T1000 (cell line): ENCODE measurements at regions not wholly inside any gene's neighbourhood (a gene's known extent, or its start where the extent isn't known, plus 50 kb on each side); places are given as distances from the start of the nearest gene placed in this dataset.
"Not testable (repeated sequence)": the region's sequence is repeated elsewhere in the genome, so short reads cannot be mapped to it uniquely, and the experiment has no call there.

Experiments used
- DNase-seq: peaks from one replicate; lab custom pipeline; 2025; ENCODE audit warnings: mixed read lengths; lab: John Stamatoyannopoulos, UW

GRCh38 chr12:62003701-62004100, 256.5 kb upstream of the USP15 start:
- DNase-seq, result no peak

GRCh38 chr12:62005615-62006014, 254.6 kb upstream of the USP15 start:
- no peak for DNase-seq

GRCh38 chr12:62006076-62006732, 254.0 kb upstream of the USP15 start:
- DNase-seq, result no peak

- DNase-seq, result no peak
These were observed 251.5 kb upstream of the USP15 start for GRCh38 chr12:62008703-62009102.

GRCh38 chr12:62009445-62009844, 250.8 kb upstream of the USP15 start:
- no peak for DNase-seq

- DNase-seq, result not testable (repeated sequence)
These were observed 249.8 kb upstream of the USP15 start for GRCh38 chr12:62010331-62010906.

- not testable (repeated sequence) for DNase-seq
These were observed 249.2 kb upstream of the USP15 start for GRCh38 chr12:62010973-62011372.

- DNase-seq, result no peak
These were observed 245.9 kb upstream of the USP15 start for GRCh38 chr12:62014330-62014729.

GRCh38 chr12:62016021-62016420, 244.2 kb upstream of the USP15 start:
- no peak for DNase-seq

GRCh38 chr12:62021808-62022207, 238.4 kb upstream of the USP15 start:
- DNase-seq, result no peak

- no peak for DNase-seq
These were observed 231.7 kb upstream of the USP15 start for GRCh38 chr12:62028536-62028935.

GRCh38 chr12:62032870-62033269, 227.3 kb upstream of the USP15 start:
- DNase-seq, result no peak

- no peak for DNase-seq
These were observed 215.6 kb upstream of the USP15 start for GRCh38 chr12:62044450-62045135.

- no peak for DNase-seq
These were observed 215.0 kb upstream of the USP15 start for GRCh38 chr12:62045211-62045610.

- no peak for DNase-seq
These were observed 209.4 kb upstream of the USP15 start for GRCh38 chr12:62050785-62051184.

- DNase-seq, result no peak
These were observed 190.2 kb upstream of the USP15 start for GRCh38 chr12:62069976-62070375.

GRCh38 chr12:62073236-62073635, 187.0 kb upstream of the USP15 start:
- DNase-seq, result not testable (repeated sequence)

GRCh38 chr12:62075870-62076269, 184.3 kb upstream of the USP15 start:
- no peak for DNase-seq

- DNase-seq, result no peak
These were observed 182.2 kb upstream of the USP15 start for GRCh38 chr12:62078020-62078419.

- DNase-seq, result no peak
These were observed 177.8 kb upstream of the USP15 start for GRCh38 chr12:62082448-62082847.

GRCh38 chr12:62098132-62098531, 162.1 kb upstream of the USP15 start:
- no peak for DNase-seq

GRCh38 chr12:62103748-62104147, 156.5 kb upstream of the USP15 start:
- DNase-seq, result no peak

- no peak for DNase-seq
These were observed 153.5 kb upstream of the USP15 start for GRCh38 chr12:62106547-62107185.
